ENCODE measurements at regions not wholly inside any gene's neighbourhood (a gene's known extent, or its start where the extent isn't known, plus 50 kb on each side); places are given as distances from the start of the nearest gene placed in this dataset.

GRCh38 chr2:102943251-102943650 lies 181.4 kb downstream of the TMEM182 start:
- H3K4me3 ChIP-seq (ENCODE audit: low read length) = no peak overlapping the region
- H3K4me1 ChIP-seq (ENCODE audit: low read length) = no peaks in the 10 kb centered on the region
- H2AFZ ChIP-seq (ENCODE audit: low read depth, low read length) = no peak overlapping the region
- no peak overlapping the region for H3K27ac ChIP-seq (ENCODE audit: low read length)
- H3K79me2 ChIP-seq (ENCODE audit: low read length) = no peaks in the 10 kb centered on the region
- no peaks in the 10 kb centered on the region for H3K36me3 ChIP-seq (replicated peaks; ENCODE audit: low read depth, low read length)
- H3K9me3 ChIP-seq (ENCODE audit: insufficient read depth, low read length) = no peaks in the 10 kb centered on the region
- no peaks in the 10 kb centered on the region for H4K20me1 ChIP-seq (ENCODE audit: insufficient read depth, low read length)
- H3K4me2 ChIP-seq (ENCODE audit: low read length) = no peak overlapping the region
- no peak for TF ChIP-seq CTCF (IDR thresholded peaks at IDR 0.05; ENCODE audit: low read depth, low read length)
- no peak for TF ChIP-seq EZH2phosphoT487 (IDR thresholded peaks at IDR 0.05; ENCODE audit: low read depth)
- no peak overlapping the region for H3K9ac ChIP-seq (ENCODE audit: low read length)
- no peaks in the 10 kb centered on the region for H3K27me3 ChIP-seq (ENCODE audit: low read depth, low read length)

- Histone ChIP-seq H2AFZ (ENCODE audit: low read depth, low read length) (no peak overlapping the region), H3K36me3 (replicated peaks; ENCODE audit: low read depth, low read length) (no peaks in the 10 kb centered on the region), H3K9ac (ENCODE audit: low read length) (no peak overlapping the region), H3K4me1 (ENCODE audit: low read length) (no peaks in the 10 kb centered on the region), H3K9me3 (ENCODE audit: insufficient read depth, low read length) (no peaks in the 10 kb centered on the region), H3K4me3 (ENCODE audit: low read length) (no peak overlapping the region), H3K27ac (ENCODE audit: low read length) (no peak overlapping the region), H3K27me3 (ENCODE audit: low read depth, low read length) (no peaks in the 10 kb centered on the region), H3K4me2 (ENCODE audit: low read length) (no peak overlapping the region), H3K79me2 (ENCODE audit: low read length) (no peaks in the 10 kb centered on the region), H4K20me1 (ENCODE audit: insufficient read depth, low read length) (no peaks in the 10 kb centered on the region)
- TF ChIP-seq EZH2phosphoT487 (IDR thresholded peaks at IDR 0.05; ENCODE audit: low read depth) (no peak), CTCF (IDR thresholded peaks at IDR 0.05; ENCODE audit: low read depth, low read length) (no peak)
Observed at GRCh38 chr2:102950371-102950946, 188.6 kb downstream of the TMEM182 start.

GRCh38 chr2:102951249-102951648 lies 189.4 kb downstream of the TMEM182 start:
- Histone ChIP-seq H3K9ac (ENCODE audit: low read length) (no peak overlapping the region), H3K79me2 (ENCODE audit: low read length) (no peaks in the 10 kb centered on the region), H4K20me1 (ENCODE audit: insufficient read depth, low read length) (no peaks in the 10 kb centered on the region), H2AFZ (ENCODE audit: low read depth, low read length) (no peak overlapping the region), H3K36me3 (replicated peaks; ENCODE audit: low read depth, low read length) (no peaks in the 10 kb centered on the region), H3K9me3 (ENCODE audit: insufficient read depth, low read length) (no peaks in the 10 kb centered on the region), H3K4me3 (ENCODE audit: low read length) (no peak overlapping the region), H3K4me2 (ENCODE audit: low read length) (no peak overlapping the region), H3K27ac (ENCODE audit: low read length) (no peak overlapping the region), H3K27me3 (ENCODE audit: low read depth, low read length) (no peaks in the 10 kb centered on the region), H3K4me1 (ENCODE audit: low read length) (no peaks in the 10 kb centered on the region)
- TF ChIP-seq EZH2phosphoT487 (IDR thresholded peaks at IDR 0.05; ENCODE audit: low read depth) (no peak), CTCF (IDR thresholded peaks at IDR 0.05; ENCODE audit: low read depth, low read length) (no peak)

DNA sequence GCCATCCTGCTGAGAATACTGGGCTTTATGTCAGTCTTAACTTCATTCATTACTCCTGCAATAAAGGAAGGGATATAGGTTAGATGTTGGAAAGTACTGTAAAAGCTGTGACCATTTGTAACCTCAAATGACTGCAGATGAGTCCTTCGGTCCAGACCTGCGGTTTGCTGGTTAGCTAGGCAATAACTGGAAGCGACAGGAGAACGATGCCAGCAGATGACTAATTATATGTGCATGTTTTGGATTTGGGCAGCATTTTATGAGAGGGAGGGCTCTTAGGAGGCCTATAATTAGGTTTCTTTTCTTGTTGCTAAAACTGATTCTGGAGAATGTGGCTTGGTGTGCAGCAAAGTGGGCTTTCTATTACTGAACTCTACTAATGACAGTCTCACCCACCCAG lies 205.6 kb downstream of the TMEM182 start:
- Histone ChIP-seq H3K27me3 (ENCODE audit: low read depth, low read length) (no peaks in the 10 kb centered on the region; the same call in 1 of the 2 replicates), H3K36me3 (replicated peaks; ENCODE audit: low read depth, low read length) (no peaks in the 10 kb centered on the region), H3K79me2 (ENCODE audit: low read length) (no peaks in the 10 kb centered on the region), H3K9me3 (ENCODE audit: insufficient read depth, low read length) (no peaks in the 10 kb centered on the region), H3K4me1 (ENCODE audit: low read length) (no peaks in the 10 kb centered on the region), H3K27ac (ENCODE audit: low read length) (no peak overlapping the region), H2AFZ (ENCODE audit: low read depth, low read length) (no peak overlapping the region), H3K9ac (ENCODE audit: low read length) (no peak overlapping the region), H4K20me1 (ENCODE audit: insufficient read depth, low read length) (no peaks in the 10 kb centered on the region), H3K4me2 (ENCODE audit: low read length) (no peak overlapping the region), H3K4me3 (ENCODE audit: low read length) (no peak overlapping the region)
- TF ChIP-seq CTCF (IDR thresholded peaks at IDR 0.05; ENCODE audit: low read depth, low read length) = no peak
